Bone marrow (tissue), 2 donors: ENCODE measurements at regions not wholly inside any gene's neighbourhood (a gene's known extent, or its start where the extent isn't known, plus 50 kb on each side); places are given as distances from the start of the nearest gene placed in this dataset.

Experiments
- DNase-seq, 2 donors: peaks; one replicate each; lab custom pipeline; 2025; lab: John Stamatoyannopoulos, UW

DNA sequence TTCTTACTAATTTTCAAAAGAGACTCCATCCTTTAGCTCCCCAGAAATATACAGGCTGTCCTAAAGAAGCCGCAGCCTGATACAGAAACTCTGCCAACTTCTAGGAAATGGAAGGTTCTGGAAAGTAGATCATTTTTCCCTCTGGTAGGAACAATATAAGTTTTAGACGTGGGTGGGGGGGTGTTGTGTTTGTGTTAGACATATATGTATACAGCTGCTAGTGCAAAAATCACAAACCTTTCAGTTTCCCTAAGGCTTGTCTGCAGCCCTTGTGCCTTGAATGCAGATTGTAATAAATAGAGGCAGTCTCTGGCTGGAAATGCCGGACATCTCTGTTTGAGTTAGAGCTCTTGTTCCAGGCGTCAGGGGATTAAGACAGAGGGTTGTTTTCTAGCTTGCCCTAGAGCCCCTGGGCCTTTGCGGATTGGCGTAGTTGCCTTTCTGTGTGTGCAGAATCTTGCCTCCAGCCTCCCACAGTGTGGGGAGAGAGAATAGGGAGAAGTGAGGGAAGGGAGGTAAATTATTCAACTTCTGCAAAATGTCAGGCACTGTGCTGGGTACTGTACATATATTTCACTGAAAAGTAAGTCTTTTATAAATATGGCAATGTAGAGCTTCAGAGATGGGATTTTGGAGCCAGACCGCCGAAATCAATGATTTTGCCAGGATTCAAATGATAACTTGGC is 269.7 kb downstream of the PRL start:
- no peak for DNase-seq

DNA sequence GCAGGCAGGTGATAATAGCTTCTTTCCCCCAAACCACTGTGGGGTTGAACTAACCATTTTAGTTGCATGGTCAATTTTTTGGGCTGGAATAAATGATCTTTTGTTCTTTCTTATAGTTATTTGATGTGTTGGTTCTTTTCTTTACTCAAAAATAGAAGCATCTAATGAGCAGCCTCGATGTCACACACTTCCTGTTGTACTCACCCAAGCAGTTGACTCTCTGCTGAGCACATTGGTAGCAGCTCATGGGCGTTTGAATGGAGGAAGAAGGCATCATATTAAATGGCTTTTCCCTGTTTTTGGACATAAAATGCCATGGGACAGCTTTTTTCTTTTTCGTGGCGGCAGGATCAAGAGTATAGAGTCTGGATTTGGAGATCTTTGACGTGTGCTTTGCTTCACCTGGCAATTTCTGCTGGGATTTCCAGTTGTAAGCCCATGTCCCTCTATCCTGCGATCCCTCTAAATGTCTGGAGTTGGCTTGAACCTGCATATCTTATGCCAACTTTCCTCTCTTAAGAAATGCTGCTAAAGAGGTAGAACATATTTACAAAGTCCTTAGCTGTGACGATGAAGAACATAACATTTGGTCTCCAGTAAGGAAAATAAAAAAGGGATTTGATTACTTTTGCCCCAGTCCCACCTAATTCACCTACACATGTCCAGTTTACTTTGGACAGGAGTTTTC is 268.3 kb downstream of the PRL start:
- peak in 1 of 2 donors; percentile 7 for DNase-seq

- no peak for DNase-seq
Observed at GRCh38 chr6:22029171-22029570, 267.7 kb downstream of the PRL start.

GRCh38 chr6:22030730-22031619 is 265.9 kb downstream of the PRL start:
- DNase-seq = no peak

- DNase-seq = no peak
Observed at GRCh38 chr6:22035690-22036089, 261.1 kb downstream of the PRL start.

GRCh38 chr6:22036275-22036674 is 260.6 kb downstream of the PRL start:
- DNase-seq = no peak

DNA sequence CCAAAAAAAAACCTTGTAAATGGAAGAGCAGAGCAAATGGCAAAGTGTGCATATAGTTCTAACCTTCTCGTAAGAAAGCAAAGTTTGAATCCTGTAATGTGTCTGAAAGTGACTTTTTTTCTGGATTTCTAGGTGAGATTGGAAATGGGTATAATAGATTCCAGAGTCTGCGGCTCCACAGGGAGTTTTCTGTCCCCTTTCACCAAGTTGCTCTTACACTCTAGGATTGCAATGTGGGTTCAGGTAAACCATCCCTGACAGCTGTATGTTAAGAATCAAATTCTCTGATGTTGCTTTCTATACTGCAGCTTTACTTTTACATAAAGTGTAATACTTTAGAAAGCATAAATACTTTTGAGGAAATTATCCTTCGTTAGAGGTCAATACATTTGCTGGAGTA is 260.1 kb downstream of the PRL start:
- DNase-seq = no peak

DNA sequence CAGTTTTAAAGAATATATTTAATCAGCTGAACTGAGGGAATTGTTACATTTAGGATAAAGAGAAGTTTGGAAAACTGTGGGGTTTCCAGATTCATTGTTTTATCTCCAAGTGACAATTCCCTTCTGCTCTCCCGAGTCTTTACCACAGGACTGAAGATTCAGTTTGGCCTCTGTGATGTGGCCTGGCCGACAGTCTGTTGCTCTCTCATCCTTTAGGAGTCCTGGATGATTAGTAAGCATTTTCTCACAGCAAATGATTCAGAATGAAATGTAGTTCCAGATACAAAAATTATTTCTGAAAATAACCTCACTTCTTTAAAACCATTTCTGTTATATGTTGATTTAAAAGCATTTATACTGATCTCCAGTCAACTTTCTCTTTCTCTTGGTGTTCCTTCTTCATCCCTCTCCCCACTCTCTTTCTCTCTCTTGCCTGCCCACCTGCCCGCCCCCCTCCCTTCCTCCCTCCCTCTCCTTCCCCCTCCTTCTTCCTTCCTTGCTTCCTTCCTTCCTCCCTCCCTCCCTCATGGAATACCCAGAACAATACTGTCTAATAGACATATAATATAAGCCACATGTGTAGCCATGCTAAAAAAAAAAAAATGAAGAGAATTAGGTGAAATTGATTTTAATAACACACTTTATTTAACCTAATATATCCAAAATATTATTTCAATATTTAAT is 254.9 kb downstream of the PRL start:
- DNase-seq = no peak

GRCh38 chr6:22042706-22043105 is 254.1 kb downstream of the PRL start:
- DNase-seq = no peak

DNA sequence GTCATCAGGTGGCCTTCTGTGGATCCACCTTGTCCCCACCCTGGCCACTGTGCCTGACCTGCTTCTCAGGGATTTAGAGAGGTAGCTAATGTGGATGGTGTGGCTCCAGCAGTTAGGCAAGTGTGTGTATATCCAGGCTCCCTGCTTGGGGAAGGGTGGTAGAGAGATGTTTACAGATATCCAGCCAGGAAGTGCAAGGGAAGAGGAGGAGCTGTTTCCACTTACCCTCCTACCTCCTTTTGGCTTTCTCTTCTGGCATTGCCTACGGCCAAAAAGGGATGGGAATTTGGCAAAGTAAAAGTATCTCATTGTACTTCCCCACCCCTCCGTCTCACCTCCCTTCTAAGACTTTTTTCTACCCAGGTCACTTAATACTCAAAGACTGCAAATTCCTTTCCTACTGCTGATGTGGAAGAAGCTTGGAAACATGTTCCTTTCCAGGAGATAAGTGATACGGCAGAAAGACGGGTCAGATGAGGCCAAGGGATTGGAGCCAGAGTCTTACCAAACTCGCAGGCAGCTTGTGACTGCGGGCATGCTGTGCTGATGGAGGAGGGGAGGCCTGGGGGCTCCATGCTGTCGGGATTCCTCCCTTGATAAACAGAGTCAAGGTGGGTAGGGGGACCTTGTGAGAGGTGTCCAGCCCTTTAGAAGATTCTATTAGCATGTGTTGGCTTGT is 253.4 kb downstream of the PRL start:
- DNase-seq = no peak

DNA sequence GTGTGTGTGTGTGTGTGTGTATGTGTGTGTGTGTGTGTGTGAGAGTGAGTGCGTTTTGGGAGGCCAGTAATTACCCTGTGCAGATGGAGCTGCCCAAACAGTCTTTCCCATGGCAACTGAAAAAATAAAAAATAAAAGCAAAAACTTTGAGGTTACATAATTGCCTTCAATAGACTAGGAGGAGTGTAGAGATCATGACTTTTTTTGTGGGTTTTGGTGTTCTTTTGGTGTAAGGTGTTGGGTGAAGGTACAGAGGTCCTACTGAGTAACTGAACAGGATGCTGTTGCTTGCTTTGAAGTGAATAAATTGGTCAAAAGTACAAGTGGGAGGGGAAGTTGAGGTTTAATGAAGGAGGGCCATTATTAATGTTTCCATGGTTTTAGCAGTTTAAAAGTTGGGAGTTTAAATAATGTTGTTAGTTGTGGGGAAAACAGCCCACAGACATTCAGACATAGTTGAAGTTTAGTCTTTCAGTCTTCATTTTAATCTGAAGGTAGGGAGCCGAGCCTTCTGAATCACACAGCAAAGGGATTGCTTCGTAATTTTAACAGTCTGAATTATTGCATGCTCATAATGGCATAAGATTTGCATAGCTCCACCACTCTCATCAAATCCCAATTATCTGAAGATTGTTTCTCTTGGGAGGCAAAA is 251.4 kb downstream of the PRL start:
- DNase-seq = no peak

- DNase-seq = no peak
Observed at GRCh38 chr6:22049002-22049401, 247.8 kb downstream of the PRL start.

DNA sequence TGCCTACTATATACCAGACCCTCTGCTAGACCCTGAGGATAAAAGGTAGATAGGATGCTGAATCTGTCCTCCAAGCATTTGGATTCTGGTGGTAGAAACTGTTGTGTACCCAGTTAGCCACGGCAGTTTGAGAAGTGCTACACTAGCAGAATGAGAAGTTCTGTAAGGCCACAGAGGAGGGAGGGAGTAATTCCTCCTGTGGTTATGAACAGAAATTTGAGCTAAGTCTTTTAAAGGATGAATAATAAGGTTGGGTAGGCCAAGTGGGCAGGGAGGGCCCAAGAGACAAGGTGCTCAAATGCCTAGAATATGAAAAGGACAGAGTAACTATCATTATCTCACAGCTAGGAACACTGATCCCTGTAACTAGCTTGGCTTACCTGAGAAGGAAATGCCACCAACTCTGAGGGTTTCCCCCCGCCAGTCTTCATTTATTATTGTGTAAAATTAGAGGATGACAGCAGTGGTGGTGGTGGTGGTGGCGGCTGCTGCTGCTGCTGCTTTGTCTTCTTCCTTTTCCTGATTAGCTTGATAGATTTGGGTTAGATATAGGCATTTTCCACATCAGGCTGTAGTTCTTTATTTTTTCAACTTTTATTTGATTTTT is 243.3 kb downstream of the PRL start:
- peak in 1 of 2 donors; percentile 55 for DNase-seq

- no peak for DNase-seq
Observed at GRCh38 chr6:22056398-22056797, 240.4 kb downstream of the PRL start.

GRCh38 chr6:22057962-22058361 is 238.9 kb downstream of the PRL start:
- DNase-seq = no peak

GRCh38 chr6:22059126-22059525 is 237.7 kb downstream of the PRL start:
- DNase-seq = no peak

DNA sequence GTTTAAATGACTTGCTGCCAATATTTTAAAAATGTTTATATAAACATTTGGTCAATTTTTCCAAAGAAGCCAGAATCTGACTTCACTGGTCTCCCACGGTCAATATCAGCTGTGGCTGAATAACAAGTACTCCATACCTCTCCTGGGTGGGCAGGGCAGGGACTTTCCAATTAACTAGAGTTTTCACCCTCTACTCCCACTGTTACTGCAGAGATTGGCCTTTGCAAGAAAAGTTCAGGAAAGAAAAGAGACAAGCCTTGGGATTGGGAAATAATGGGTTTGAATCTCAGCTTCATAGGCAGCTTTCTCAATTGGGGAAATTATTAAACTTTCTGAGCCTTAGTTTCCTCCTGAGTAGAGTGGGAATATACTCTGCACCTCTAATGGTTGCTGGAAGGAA is 236.9 kb downstream of the PRL start:
- no peak for DNase-seq

DNA sequence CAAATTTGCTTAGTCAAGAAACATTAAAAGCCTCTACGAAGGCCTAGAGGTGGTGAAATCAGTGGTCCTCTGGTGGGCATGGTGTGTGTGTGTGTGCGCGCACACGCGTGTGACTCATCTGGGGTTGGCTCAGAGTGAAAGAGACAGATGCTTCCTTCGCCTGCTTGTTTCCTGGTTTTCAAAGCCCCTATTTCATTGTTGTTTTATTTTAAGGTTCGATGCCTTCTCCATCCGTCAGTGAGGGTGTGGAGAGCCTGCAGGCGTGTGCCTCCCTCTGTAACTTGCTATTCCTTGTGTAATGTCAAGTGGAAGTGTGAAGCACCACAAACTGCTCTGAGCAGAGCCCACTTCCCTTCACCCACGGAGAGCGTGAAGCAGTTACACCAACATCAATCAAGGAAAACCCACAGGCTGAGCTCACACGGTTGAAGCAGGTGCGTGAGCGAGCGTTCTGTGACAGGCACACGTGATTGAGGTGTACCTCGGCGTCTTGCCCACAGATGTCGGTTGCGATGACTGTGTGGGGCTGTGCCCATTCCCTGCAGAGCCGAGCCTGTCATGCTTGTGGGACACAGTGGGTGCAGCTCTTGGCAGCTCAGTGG is 233.9 kb downstream of the PRL start:
- peak; percentile 35 to 94 for DNase-seq

GRCh38 chr6:22064558-22064957 is 232.3 kb downstream of the PRL start:
- DNase-seq = no peak

DNA sequence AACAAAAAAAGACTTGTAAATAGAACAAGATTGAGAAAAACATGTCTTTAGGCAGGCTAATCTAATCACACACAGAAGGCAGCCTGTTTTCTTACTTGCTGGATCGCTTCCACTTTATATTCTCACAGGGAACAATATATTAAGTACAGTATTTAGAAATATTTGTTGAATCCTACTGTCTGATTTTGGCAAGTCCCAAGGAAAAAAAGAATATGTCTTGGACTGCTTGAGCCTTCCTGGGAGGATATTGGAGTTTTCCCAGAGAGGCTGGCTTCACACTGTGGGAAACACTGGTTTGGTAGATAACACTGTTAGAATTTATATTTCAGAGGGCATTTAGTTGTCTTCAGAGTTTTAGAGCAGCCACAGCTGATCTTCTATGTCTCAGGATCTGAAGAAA is 229.7 kb downstream of the PRL start:
- no peak for DNase-seq
